Vagina (tissue), 2 donors: ENCODE measurements at regions not wholly inside any gene's neighbourhood (a gene's known extent, or its start where the extent isn't known, plus 50 kb on each side); places are given as distances from the start of the nearest gene placed in this dataset.

ENCODE experiments used
- POLR2A ChIP-seq, 2 donors: fragments of 450-650 bp; IDR thresholded peaks; one replicate each; pipeline ENCODE4 v1.6.1; 2017; ENCODE audit warnings: antibody characterized with exemption in 2 of 2, mild to moderate bottlenecking in 2 of 2, moderate library complexity in 2 of 2
- TF ChIP-seq, protein P1 (sequence below), 3 experiments: fragments of 450-650 bp in 2 of 3; fragments of 200-600 bp in 1 of 3; sonication (generic) in 1 of 3; IDR thresholded peaks; one replicate each; pipeline ENCODE4 v1.5.1; 2017 to 2019; ENCODE audit warnings: antibody characterized with exemption in 3 of 3, mild to moderate bottlenecking in 2 of 3, moderate library complexity in 2 of 3

- no peak for TF ChIP-seq POLR2A (IDR thresholded peaks at IDR 0.05)
- TF ChIP-seq, protein P1, sequence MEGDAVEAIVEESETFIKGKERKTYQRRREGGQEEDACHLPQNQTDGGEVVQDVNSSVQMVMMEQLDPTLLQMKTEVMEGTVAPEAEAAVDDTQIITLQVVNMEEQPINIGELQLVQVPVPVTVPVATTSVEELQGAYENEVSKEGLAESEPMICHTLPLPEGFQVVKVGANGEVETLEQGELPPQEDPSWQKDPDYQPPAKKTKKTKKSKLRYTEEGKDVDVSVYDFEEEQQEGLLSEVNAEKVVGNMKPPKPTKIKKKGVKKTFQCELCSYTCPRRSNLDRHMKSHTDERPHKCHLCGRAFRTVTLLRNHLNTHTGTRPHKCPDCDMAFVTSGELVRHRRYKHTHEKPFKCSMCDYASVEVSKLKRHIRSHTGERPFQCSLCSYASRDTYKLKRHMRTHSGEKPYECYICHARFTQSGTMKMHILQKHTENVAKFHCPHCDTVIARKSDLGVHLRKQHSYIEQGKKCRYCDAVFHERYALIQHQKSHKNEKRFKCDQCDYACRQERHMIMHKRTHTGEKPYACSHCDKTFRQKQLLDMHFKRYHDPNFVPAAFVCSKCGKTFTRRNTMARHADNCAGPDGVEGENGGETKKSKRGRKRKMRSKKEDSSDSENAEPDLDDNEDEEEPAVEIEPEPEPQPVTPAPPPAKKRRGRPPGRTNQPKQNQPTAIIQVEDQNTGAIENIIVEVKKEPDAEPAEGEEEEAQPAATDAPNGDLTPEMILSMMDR (IDR thresholded peaks at IDR 0.05) = no peak
These were observed 75.2 kb downstream of the SPRING1 start for GRCh38 chr12:116662612-116663144.
